HK-2 (cell line): ENCODE measurements at regions not wholly inside any gene's neighbourhood (a gene's known extent, or its start where the extent isn't known, plus 50 kb on each side); places are given as distances from the start of the nearest gene placed in this dataset.

ENCODE experiments used
- DNase-seq: peaks from one replicate; pipeline ENCODE4 v3.0.0-alpha.2; 2018; ENCODE audit not compliant: unreplicated experiment

GRCh38 chr5:72042097-72042496 is 65.2 kb upstream of the MAP1B start:
- DNase-seq = no peak

- DNase-seq = no peak
These were observed 61.6 kb upstream of the MAP1B start for GRCh38 chr5:72045692-72046091.

DNA sequence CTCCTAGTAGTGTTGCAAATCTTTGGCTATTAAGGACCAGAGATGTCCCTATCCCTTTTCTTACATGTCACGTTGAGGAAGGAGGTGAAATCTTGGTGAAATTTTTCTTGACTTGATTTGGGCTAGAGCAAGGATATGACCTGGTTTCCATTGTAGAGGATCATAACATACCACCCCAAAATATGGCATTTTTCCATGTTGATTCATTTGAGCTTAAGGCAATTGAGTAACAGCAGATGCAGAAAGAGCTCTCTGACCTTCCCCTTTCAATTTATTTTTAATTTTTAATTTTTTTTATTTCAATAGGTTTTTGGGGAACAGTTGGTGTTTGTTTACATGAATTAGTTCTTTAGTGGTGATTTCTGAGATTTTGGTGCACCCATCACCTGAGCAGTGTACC is 61.2 kb upstream of the MAP1B start:
- no peak for DNase-seq

GRCh38 chr5:72055636-72056035 is 51.6 kb upstream of the MAP1B start:
- DNase-seq = no peak
